Stomach (tissue), 4 donors: ENCODE measurements at regions not wholly inside any gene's neighbourhood (a gene's known extent, or its start where the extent isn't known, plus 50 kb on each side); places are given as distances from the start of the nearest gene placed in this dataset.

Experiments
- EP300 ChIP-seq: sonication (generic); formaldehyde crosslinking; IDR thresholded peaks from one replicate; pipeline ENCODE4 v1.6.1; 2017; ENCODE audit warnings: antibody characterized with exemption
- POLR2A ChIP-seq, 4 donors: fragments of 450-650 bp; IDR thresholded peaks; one replicate each; pipeline ENCODE4 v1.6.1; 2016; ENCODE audit warnings: antibody characterized with exemption in 4 of 4, control low read depth in 2 of 4, mild to moderate bottlenecking in 1 of 4, moderate library complexity in 1 of 4
- POLR2AphosphoS5 ChIP-seq, 3 donors: sonication (generic); formaldehyde crosslinking; IDR thresholded peaks; one replicate each; pipeline ENCODE4 v1.6.1; 2016; ENCODE audit warnings: antibody characterized with exemption in 3 of 3
- TF ChIP-seq, protein P1 (sequence below), 7 experiments: fragments of 450-650 bp in 4 of 7; fragments of 200-600 bp in 3 of 7; sonication (generic) in 3 of 7; IDR thresholded peaks; one replicate each; pipeline ENCODE4 v1.5.1; 2016 to 2019; ENCODE audit warnings: antibody characterized with exemption in 7 of 7, control low read depth in 2 of 7, mild to moderate bottlenecking in 1 of 7

DNA sequence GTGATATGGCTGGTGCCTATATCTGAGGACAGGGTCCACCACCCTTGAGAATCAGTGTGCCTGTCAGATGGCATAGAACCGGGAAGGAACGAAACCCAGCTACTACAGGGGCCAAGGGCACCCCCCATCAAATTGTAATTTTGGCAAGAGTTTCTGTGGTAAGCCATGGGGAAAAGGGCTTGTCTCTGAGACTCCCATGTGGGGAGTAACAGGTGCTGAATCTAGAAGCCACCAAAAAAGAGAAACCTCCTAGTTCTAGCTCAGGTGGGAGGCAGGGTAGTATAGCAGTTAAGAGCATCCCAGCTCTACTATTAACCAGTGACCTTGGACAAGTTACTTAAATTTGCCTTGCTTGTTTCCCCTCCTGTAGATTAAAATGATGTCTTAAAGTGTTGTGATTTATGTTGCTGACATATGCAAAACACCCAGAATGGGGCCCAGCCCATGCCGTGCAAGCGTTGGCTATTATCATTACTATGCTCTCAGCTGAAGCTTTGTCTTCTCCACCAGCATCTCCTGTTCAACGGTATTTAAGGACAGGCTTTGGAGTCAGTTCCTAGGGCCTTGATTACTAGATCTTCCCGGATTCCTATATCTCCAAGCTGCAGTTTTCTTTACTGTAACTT is 210.7 kb upstream of the NLRP1 start:
- TF ChIP-seq, protein P1, sequence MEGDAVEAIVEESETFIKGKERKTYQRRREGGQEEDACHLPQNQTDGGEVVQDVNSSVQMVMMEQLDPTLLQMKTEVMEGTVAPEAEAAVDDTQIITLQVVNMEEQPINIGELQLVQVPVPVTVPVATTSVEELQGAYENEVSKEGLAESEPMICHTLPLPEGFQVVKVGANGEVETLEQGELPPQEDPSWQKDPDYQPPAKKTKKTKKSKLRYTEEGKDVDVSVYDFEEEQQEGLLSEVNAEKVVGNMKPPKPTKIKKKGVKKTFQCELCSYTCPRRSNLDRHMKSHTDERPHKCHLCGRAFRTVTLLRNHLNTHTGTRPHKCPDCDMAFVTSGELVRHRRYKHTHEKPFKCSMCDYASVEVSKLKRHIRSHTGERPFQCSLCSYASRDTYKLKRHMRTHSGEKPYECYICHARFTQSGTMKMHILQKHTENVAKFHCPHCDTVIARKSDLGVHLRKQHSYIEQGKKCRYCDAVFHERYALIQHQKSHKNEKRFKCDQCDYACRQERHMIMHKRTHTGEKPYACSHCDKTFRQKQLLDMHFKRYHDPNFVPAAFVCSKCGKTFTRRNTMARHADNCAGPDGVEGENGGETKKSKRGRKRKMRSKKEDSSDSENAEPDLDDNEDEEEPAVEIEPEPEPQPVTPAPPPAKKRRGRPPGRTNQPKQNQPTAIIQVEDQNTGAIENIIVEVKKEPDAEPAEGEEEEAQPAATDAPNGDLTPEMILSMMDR (IDR thresholded peaks at IDR 0.05): no peak
- TF ChIP-seq POLR2A (IDR thresholded peaks at IDR 0.05) (no peak), EP300 (no peak), POLR2AphosphoS5 (IDR thresholded peaks at IDR 0.05) (no peak)
